ENCODE measurements at regions not wholly inside any gene's neighbourhood (a gene's known extent, or its start where the extent isn't known, plus 50 kb on each side); places are given as distances from the start of the nearest gene placed in this dataset.

GRCh38 chr6:156634048-156634447, 143.1 kb upstream of the ARID1B start:
- TF ChIP-seq, protein P1, sequence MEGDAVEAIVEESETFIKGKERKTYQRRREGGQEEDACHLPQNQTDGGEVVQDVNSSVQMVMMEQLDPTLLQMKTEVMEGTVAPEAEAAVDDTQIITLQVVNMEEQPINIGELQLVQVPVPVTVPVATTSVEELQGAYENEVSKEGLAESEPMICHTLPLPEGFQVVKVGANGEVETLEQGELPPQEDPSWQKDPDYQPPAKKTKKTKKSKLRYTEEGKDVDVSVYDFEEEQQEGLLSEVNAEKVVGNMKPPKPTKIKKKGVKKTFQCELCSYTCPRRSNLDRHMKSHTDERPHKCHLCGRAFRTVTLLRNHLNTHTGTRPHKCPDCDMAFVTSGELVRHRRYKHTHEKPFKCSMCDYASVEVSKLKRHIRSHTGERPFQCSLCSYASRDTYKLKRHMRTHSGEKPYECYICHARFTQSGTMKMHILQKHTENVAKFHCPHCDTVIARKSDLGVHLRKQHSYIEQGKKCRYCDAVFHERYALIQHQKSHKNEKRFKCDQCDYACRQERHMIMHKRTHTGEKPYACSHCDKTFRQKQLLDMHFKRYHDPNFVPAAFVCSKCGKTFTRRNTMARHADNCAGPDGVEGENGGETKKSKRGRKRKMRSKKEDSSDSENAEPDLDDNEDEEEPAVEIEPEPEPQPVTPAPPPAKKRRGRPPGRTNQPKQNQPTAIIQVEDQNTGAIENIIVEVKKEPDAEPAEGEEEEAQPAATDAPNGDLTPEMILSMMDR (IDR thresholded peaks at IDR 0.05), result no peak
- no peak for TF ChIP-seq POLR2A (IDR thresholded peaks at IDR 0.05)

Measured in upper lobe of left lung (tissue), 4 donors.